ENCODE measurements at regions not wholly inside any gene's neighbourhood (a gene's known extent, or its start where the extent isn't known, plus 50 kb on each side); places are given as distances from the start of the nearest gene placed in this dataset.

- POLR2A ChIA-PET: no interaction called here
- no peak for DNase-seq (ENCODE audit: low read depth)
- peaks cover 6% of the 10 kb centered on the region for H3K27me3 ChIP-seq (ENCODE audit: control insufficient read depth, insufficient read depth, low read length)
- H3K4me3 ChIP-seq (ENCODE audit: low read depth, low read length): no peak overlapping the region
- CTCF ChIA-PET: interaction anchor here (0.5 kb wide), 1 partner anchor 271 kb away, joined by 4 read pairs; no protein-coding TSS in a partner anchor
- TF ChIP-seq CTCF (IDR thresholded peaks at IDR 0.05; ENCODE audit: insufficient read depth, low read depth, low read length): no peak
- no peaks in the 10 kb centered on the region for H3K36me3 ChIP-seq (ENCODE audit: control insufficient read depth, insufficient read depth, low read length)
These were observed 66.3 kb downstream of the BAMBI start for GRCh38 chr10:28743576-28743975.

GRCh38 chr10:28744069-28744768, 66.9 kb downstream of the BAMBI start:
- no peak overlapping the region for H3K4me3 ChIP-seq (ENCODE audit: low read depth, low read length)
- TF ChIP-seq CTCF (IDR thresholded peaks at IDR 0.05; ENCODE audit: insufficient read depth, low read depth, low read length): no peak
- no peak for DNase-seq (ENCODE audit: low read depth)
- H3K36me3 ChIP-seq (ENCODE audit: control insufficient read depth, insufficient read depth, low read length): no peaks in the 10 kb centered on the region
- peaks cover 3% of the 10 kb centered on the region; the same call in 1 of the 2 replicates for H3K27me3 ChIP-seq (ENCODE audit: control insufficient read depth, insufficient read depth, low read length)
- ChIA-PET POLR2A (no interaction called here), CTCF (interaction anchor here (0.5 kb wide), 1 partner anchor 270 kb away, joined by 4 read pairs; no protein-coding TSS in a partner anchor)

GRCh38 chr10:28754930-28755718, 77.8 kb downstream of the BAMBI start:
- no peak for TF ChIP-seq CTCF (IDR thresholded peaks at IDR 0.05; ENCODE audit: insufficient read depth, low read depth, low read length)
- POLR2A ChIA-PET: no interaction called here
- no peak for DNase-seq (ENCODE audit: low read depth)
- Histone ChIP-seq H3K27me3 (ENCODE audit: control insufficient read depth, insufficient read depth, low read length) (no peaks in the 10 kb centered on the region; the same call in 1 of the 2 replicates), H3K4me3 (ENCODE audit: low read depth, low read length) (no peak overlapping the region), H3K36me3 (ENCODE audit: control insufficient read depth, insufficient read depth, low read length) (no peaks in the 10 kb centered on the region)
- CTCF ChIA-PET: interaction anchor here (0.8 to 1.3 kb wide), 2 partner anchors 13 to 236 kb away, joined by 3 read pairs; no protein-coding TSS in a partner anchor

GRCh38 chr10:28761084-28761846, 83.9 kb downstream of the BAMBI start:
- H3K4me3 ChIP-seq (ENCODE audit: low read depth, low read length): no peak overlapping the region
- ChIA-PET POLR2A (no interaction called here), CTCF (interaction anchor here (1.1 kb wide), 1 partner anchor 10 kb away, joined by 3 read pairs; no protein-coding TSS in a partner anchor)
- H3K36me3 ChIP-seq (ENCODE audit: control insufficient read depth, insufficient read depth, low read length): no peaks in the 10 kb centered on the region
- no peak for TF ChIP-seq CTCF (IDR thresholded peaks at IDR 0.05; ENCODE audit: insufficient read depth, low read depth, low read length)
- no peak for DNase-seq (ENCODE audit: low read depth)
- peaks cover 4% of the 10 kb centered on the region for H3K27me3 ChIP-seq (ENCODE audit: control insufficient read depth, insufficient read depth, low read length)

All from BJ (cell line).